ENCODE measurements at regions not wholly inside any gene's neighbourhood (a gene's known extent, or its start where the extent isn't known, plus 50 kb on each side); places are given as distances from the start of the nearest gene placed in this dataset.

- no peak overlapping the region for H3K4me2 ChIP-seq
- H4K20me1 ChIP-seq (ENCODE audit: insufficient read depth, poor library complexity, severe bottlenecking), result no peaks in the 10 kb centered on the region
- H2AFZ ChIP-seq, result no peak overlapping the region
- 90% methylated on average over 6 of the region's 6 CpGs for WGBS (ENCODE audit: low lambda C conversion rate, missing lambda C conversion rate)
- TF ChIP-seq CTCF (IDR thresholded peaks at IDR 0.05; ENCODE audit: poor library complexity), result no peak
- TF ChIP-seq EZH2 (IDR thresholded peaks at IDR 0.05; ENCODE audit: borderline replicate concordance), result no peak
- TF ChIP-seq EZH2phosphoT487 (IDR thresholded peaks at IDR 0.05; ENCODE audit: low read depth, severe bottlenecking, unreplicated experiment), result no peak
- no peaks in the 10 kb centered on the region for H3K79me2 ChIP-seq
- no peaks in the 10 kb centered on the region for H3K4me1 ChIP-seq (ENCODE audit: insufficient read depth)
- no peaks in the 10 kb centered on the region for H3K9me2 ChIP-seq (replicated peaks; ENCODE audit: insufficient read depth)
- no peak overlapping the region for H3K4me3 ChIP-seq
- no peaks in the 10 kb centered on the region for H3K9me3 ChIP-seq (ENCODE audit: low read depth)
- H3K27me3 ChIP-seq, result no peaks in the 10 kb centered on the region
- H3K36me3 ChIP-seq (replicated peaks; ENCODE audit: insufficient read depth, low read depth), result no peaks in the 10 kb centered on the region
- H3K27ac ChIP-seq, result no peak overlapping the region
- DNase-seq (ENCODE audit: low spot score), result peak; percentile 4
These were observed 317.5 kb upstream of the CNTN6 start for GRCh38 chr3:775178-775880.

GRCh38 chr3:780505-780904 lies 312.3 kb upstream of the CNTN6 start:
- H3K27ac ChIP-seq, result no peak overlapping the region

GRCh38 chr3:791442-791841 lies 301.4 kb upstream of the CNTN6 start:
- 89% methylated on average over 5 of the region's 5 CpGs for WGBS (ENCODE audit: low lambda C conversion rate, missing lambda C conversion rate)
- no peaks in the 10 kb centered on the region for H4K20me1 ChIP-seq (ENCODE audit: insufficient read depth, poor library complexity, severe bottlenecking)

More at GRCh38 chr3:780505-780904, 312.3 kb upstream of the CNTN6 start:
- Histone ChIP-seq H3K9me3 (ENCODE audit: low read depth) (no peaks in the 10 kb centered on the region), H4K20me1 (ENCODE audit: insufficient read depth, poor library complexity, severe bottlenecking) (no peaks in the 10 kb centered on the region), H3K4me3 (no peak overlapping the region), H3K79me2 (no peaks in the 10 kb centered on the region), H3K9me2 (replicated peaks; ENCODE audit: insufficient read depth) (no peaks in the 10 kb centered on the region), H2AFZ (no peak overlapping the region), H3K4me2 (no peak overlapping the region), H3K4me1 (ENCODE audit: insufficient read depth) (no peaks in the 10 kb centered on the region), H3K36me3 (replicated peaks; ENCODE audit: insufficient read depth, low read depth) (no peaks in the 10 kb centered on the region), H3K27me3 (no peaks in the 10 kb centered on the region)
- no peak for TF ChIP-seq CTCF (IDR thresholded peaks at IDR 0.05; ENCODE audit: poor library complexity)
- TF ChIP-seq EZH2 (IDR thresholded peaks at IDR 0.05; ENCODE audit: borderline replicate concordance), result no peak
- TF ChIP-seq EZH2phosphoT487 (IDR thresholded peaks at IDR 0.05; ENCODE audit: low read depth, severe bottlenecking, unreplicated experiment), result no peak
- no peak for DNase-seq (ENCODE audit: low spot score)
- WGBS (ENCODE audit: low lambda C conversion rate, missing lambda C conversion rate), result 85% methylated on average over 3 of the region's 3 CpGs

More at GRCh38 chr3:791442-791841, 301.4 kb upstream of the CNTN6 start:
- TF ChIP-seq CTCF (IDR thresholded peaks at IDR 0.05; ENCODE audit: poor library complexity), result no peak
- no peak for TF ChIP-seq EZH2phosphoT487 (IDR thresholded peaks at IDR 0.05; ENCODE audit: low read depth, severe bottlenecking, unreplicated experiment)
- TF ChIP-seq EZH2 (IDR thresholded peaks at IDR 0.05; ENCODE audit: borderline replicate concordance), result no peak
- no peaks in the 10 kb centered on the region for H3K27me3 ChIP-seq
- no peak overlapping the region for H3K27ac ChIP-seq
- H3K4me2 ChIP-seq, result no peak overlapping the region
- H3K9me2 ChIP-seq (replicated peaks; ENCODE audit: insufficient read depth), result no peaks in the 10 kb centered on the region
- H3K4me1 ChIP-seq (ENCODE audit: insufficient read depth), result no peaks in the 10 kb centered on the region
- H3K9me3 ChIP-seq (ENCODE audit: low read depth), result no peaks in the 10 kb centered on the region
- DNase-seq (ENCODE audit: low spot score), result no peak
- H3K4me3 ChIP-seq, result no peak overlapping the region
- no peaks in the 10 kb centered on the region for H3K79me2 ChIP-seq
- no peak overlapping the region for H2AFZ ChIP-seq
- no peaks in the 10 kb centered on the region for H3K36me3 ChIP-seq (replicated peaks; ENCODE audit: insufficient read depth, low read depth)
